LoVo (cell line): ENCODE measurements at regions not wholly inside any gene's neighbourhood (a gene's known extent, or its start where the extent isn't known, plus 50 kb on each side); places are given as distances from the start of the nearest gene placed in this dataset.

ENCODE experiments used
- DNase-seq: peaks from one replicate; pipeline ENCODE4 v3.0.0-alpha.2; 2016; ENCODE audit warnings: low spot score

GRCh38 chr7:115707258-115708012 lies 323.1 kb downstream of the TFEC start:
- DNase-seq, result peak; percentile 46

GRCh38 chr7:115704884-115705283 lies 325.7 kb downstream of the TFEC start:
- no peak for DNase-seq

DNA sequence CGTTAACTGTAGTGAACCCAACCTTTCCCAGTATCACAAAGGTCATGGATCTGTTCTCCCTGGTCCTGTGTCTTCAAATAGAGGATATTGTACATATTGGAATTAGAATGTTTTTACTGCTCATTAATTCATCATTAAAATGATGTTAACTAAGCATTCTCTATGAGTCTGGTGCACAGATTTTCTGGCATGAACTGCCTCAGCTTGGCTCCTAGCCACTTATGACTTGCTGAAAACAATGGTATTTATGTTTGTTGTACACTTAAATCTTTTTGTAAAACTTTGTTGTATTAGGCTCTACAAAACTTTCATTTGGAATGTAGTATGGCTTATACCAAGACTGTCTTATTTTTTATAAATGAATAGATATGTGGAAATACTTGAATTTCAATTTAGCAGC lies 329.4 kb downstream of the TFEC start:
- DNase-seq, result no peak

GRCh38 chr7:115694424-115694823 lies 336.1 kb downstream of the TFEC start:
- no peak for DNase-seq

DNA sequence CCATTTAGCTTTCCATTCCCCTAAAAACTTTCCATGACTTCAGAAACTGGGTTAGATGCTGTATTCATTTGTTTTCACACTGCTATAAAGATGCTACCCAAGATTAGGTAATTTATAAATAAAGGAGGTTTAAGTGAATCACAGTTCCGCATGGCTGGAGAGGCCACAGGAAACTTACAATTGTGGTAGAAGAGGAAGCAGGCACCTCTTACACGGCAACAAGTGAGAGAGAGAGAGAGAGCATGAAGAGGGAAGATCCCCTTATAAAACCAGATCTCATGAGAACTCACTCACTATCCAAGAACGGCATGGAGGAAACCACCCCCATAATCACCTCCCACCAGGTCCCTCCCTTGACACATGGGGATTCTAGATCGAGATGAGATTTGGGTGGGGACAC lies 336.8 kb downstream of the TFEC start:
- DNase-seq, result no peak

- no peak for DNase-seq
Measured at GRCh38 chr7:115689941-115690340, 340.6 kb downstream of the TFEC start.

DNA sequence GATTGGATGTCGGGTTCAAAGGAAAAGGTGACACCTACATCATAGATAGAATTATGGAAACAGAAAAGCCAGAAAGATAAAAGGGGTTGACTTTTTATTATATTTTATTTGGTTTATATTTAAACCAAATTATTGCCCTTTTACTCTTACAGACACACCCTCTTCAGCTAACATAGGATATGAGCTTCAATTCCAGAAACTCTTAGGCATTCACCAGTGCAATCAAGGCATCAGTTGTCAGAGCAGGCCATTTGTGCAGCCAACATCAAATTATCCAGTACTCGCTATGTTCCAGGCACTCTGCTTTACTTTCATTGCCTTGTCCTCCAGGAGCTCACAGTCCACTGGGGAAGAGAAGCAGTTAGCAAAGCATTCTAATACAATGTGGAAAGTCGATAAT lies 347.5 kb downstream of the TFEC start:
- DNase-seq, result no peak

DNA sequence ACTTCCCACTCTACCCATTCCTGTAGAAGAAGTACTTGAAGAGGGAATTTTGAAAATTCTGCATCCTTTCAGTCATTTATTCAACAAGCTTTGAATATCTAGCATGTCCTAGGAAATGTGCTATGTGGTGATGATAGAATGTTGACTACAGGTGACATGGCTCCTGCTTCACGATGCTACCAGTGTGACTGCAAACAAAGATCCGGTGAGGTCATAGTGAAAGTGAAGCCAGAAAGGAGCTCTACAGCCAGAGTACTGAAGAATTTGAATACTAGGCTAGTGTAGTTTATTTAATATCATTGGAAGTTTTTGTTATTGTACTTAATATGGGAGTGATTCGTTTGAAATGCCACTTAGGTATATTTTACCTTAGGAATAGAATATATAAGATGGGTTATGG lies 348.1 kb downstream of the TFEC start:
- DNase-seq, result no peak

DNA sequence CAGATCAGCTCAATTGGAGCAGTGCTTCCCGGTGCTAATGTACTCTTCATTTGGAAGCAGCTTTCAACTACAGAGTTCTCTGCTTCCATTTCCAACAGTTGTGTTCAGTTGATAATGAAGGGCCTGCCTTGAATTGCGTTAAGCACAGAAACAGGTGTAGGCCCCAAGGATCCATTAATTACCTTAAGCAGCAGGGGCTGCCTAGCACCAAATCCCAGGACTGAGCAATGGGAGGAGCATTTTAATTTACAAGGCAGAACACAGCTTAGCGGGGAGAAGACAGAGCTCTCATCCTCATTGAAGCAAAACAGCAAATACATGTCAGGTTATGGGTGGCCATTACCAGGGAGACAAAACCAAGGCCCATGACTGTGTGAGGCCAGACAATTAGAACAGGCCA lies 349.6 kb downstream of the TFEC start:
- DNase-seq, result no peak

DNA sequence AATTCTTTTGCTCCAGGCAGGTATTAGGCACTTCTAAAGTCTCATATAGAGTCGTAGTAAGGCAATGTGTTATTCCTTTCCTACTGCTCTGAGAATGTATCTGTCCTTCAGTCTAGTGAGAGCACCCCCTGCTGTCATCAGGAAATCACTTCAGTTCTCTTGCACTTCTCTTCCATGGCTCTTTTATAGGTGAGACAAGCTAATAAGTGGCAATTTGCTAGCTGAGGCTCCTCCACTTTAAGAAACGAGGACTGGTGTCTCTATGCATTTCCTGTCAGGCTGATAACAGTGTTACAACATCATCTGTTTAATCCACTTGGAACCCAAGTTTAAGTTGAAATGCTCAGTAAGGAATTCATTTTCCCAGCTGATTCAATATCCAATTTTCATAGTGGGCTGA lies 350.6 kb downstream of the TFEC start:
- peak; percentile 41 for DNase-seq

- DNase-seq, result no peak
Measured at GRCh38 chr7:115679423-115679822, 351.1 kb downstream of the TFEC start.

DNA sequence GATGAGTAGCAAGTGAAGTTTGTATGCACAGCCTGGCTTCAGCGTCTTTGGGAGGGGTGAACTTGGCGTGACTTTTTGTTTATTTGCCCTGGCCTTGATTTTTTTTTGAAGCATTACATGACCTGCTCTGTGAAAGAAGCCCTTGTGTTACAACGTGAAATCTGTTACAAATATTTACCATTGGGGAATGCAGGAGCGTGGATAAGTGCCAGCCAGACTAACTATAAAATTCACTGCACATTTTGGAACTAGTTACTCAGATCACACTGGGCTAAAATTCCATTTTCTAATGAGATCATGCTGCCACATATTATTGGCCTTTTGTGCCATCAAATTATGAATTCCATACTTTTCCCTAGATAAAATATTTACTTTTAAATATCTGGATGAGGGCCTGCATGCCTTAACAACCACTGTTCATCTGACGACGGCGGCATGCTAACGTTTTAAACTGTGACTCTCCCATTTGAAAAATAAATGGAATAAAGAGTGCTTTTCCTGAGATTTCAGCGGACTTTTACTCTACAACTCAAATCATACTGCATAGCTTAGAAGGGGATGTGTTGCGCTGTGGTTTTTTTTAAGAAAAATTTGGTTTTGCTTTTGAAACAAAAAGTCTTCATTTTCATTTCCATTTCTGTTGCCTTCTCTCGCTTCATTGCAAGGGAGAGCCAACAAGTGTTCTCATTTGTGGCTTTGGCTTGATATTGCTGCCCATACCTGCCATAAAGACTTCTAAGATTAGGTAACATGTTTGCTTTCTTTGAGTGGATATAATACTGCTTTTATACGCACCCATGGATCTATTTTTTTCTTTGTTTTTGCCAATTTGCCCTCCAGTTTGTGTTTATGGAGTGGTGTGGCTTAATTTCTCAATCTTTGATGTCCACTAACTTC lies 352.2 kb downstream of the TFEC start:
- peak; percentile 83 for DNase-seq

GRCh38 chr7:115676707-115677106 lies 353.9 kb downstream of the TFEC start:
- no peak for DNase-seq

DNA sequence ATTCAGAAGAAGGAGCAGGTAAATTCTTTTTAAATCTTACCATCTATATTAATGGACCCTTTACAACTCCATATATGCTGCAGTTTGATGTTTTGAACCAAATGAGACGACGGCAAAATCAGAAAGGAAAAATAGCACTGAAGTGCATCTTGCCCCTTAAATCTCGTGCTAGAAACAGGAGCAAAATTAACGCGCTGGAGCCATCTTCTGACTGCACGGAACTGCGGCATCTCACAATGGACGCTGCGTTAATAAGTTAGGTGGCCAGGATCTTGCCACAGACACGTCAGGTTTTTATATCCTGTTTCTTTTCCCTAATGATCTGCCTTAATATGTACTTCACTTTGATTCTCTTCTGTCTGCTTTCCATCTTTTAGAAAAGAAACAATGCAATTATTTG lies 354.5 kb downstream of the TFEC start:
- DNase-seq, result no peak

DNA sequence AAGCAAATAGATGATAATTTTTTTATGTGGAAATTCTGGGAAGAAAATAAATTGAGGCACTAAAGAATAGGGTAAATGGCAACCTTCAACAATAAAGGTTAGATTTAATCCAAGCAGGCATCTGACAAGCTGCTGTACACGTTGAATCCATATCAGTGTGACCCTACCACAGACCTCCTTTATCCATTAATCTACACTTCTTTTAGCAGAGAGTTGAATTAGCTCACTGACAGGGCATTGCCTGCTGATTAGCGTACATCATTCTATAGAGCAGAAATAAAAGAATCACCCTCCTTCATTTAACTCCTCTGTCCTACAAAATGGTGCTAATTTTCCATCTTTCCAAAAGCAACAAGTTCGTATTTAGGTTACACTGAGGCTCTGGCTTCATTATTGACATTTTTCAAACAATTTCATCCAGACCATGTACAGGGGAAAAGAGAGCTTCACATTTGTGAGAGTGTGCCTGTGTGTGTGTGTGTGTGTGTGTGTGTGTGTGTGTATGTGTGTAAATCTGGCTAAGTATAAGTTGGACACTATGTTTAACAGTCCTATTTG lies 356.0 kb downstream of the TFEC start:
- DNase-seq, result no peak

- no peak for DNase-seq
Measured at GRCh38 chr7:115672024-115672423, 358.5 kb downstream of the TFEC start.

DNA sequence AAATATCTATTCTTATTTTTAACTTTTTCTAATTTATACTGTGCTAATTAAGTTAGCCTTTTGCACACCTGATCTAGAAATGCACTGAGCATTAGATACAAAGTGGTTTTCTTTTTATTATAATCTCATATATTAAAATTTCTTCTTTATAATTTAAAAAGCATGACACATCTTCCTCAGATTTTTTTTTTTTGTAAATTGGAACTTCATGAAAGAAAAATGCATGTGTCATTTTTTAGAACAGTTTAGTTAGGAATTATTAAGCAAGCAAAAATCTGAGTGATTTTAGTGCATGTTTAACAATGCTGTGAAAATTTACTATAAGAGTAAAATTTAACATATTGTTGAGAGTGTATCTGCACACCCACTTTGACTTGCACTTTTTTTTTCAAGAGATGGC lies 367.9 kb downstream of the TFEC start:
- DNase-seq, result no peak

DNA sequence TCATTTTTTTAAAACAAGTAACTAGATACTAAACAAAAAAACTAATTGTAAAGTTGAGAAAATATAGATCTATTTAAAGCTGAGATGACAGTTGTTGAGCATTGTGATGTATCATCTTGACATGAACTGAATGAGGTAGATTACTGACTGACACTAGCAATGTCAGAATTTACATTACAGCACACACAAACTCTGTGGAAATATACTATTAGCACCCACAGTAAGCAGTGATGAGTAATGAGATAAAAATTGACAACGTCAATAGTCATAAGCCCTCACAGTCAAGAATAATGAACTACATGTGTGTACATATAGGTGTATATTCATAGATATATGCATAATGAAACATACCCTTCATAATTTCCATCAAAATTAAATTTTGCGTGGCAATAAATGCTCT lies 368.4 kb downstream of the TFEC start:
- DNase-seq, result no peak

DNA sequence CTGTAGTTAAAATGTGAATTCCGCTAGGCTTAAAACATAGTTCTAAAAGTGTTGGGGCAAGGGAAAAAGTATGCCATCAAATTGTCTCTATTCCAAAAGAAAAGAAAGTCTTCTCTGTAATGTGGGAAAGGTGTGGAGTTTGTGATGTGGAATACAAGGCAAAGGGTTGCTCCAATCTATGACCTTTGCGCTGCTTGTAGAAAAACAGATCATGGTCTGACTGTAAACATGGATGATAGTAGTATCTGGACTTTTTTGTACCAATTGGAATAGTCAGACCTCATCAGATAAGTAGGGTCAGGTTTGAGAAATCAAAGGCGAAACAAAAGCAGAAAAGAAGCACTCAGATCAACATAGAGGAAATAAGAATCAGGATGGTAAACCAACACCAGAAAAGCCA lies 372.3 kb downstream of the TFEC start:
- no peak for DNase-seq

- no peak for DNase-seq
Measured at GRCh38 chr7:115654384-115655214, 376.0 kb downstream of the TFEC start.

DNA sequence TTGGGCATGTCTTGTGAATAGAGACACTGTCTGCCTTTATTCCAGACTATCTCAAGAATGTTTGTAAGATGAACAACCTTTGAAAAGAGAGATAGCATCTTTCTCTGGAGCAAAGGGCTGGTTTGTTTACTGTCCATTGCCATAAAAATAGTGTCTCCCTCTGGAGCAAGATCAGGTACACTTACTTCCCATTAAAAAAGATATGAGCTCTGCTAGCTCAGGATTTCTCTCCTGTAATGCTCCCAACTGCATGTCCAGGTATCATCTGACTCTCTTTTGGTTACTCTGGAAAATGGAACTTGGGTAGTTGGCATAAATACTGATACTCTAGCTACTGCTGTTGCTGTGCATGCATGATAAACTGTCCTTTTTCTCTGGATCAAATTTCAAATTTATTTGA lies 381.1 kb downstream of the TFEC start:
- DNase-seq, result no peak

GRCh38 chr7:115647712-115648111 lies 382.9 kb downstream of the TFEC start:
- DNase-seq, result no peak
